Peyer's patch (tissue), 4 donors: ENCODE measurements at regions not wholly inside any gene's neighbourhood (a gene's known extent, or its start where the extent isn't known, plus 50 kb on each side); places are given as distances from the start of the nearest gene placed in this dataset.

Experiments used
- CTCF ChIP-seq, 6 experiments: fragments of 450-650 bp in 4 of 6; fragments of 200-600 bp in 2 of 6; sonication (generic) in 1 of 6; IDR thresholded peaks; one replicate each; pipeline ENCODE4 v1.5.1; 2017 to 2019; ENCODE audit warnings: antibody characterized with exemption in 6 of 6, mild to moderate bottlenecking in 3 of 6, moderate library complexity in 1 of 6
- POLR2A ChIP-seq, 2 donors: fragments of 450-650 bp; IDR thresholded peaks; one replicate each; pipeline ENCODE4 v1.5.1; 2017; ENCODE audit warnings: antibody characterized with exemption in 2 of 2, mild to moderate bottlenecking in 2 of 2, moderate library complexity in 2 of 2

DNA sequence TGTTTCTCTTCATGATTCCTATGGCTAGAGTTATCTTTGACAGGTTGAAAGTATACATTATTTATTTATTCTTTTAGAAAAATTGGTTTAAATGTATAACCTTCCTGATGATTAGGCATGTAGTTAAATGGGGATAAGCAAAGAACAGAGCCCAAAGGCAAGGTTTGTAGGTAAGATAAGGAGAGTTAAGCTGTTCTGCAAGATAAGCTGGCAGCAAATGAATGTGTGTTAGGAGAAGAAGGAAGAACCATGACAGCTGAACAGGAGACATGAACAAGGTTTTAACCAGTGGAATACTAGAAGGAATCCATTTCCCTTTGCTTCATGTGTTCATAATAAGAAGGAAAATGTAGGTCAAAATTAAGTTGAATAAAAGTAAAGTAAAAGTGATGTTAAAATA lies 1330.1 kb upstream of the USP15 start:
- no peak for TF ChIP-seq CTCF (IDR thresholded peaks at IDR 0.05)
- TF ChIP-seq POLR2A (IDR thresholded peaks at IDR 0.05), result no peak
